SK-N-SH (cell line): ENCODE measurements at regions not wholly inside any gene's neighbourhood (a gene's known extent, or its start where the extent isn't known, plus 50 kb on each side); places are given as distances from the start of the nearest gene placed in this dataset.

Source experiments
- CTCF ChIA-PET: fragments of 300-600, 350-600 bp; formaldehyde crosslinking; extraction: SDS; loops from one replicate; lab custom pipeline; 2021; lab: Yijun Ruan, JAX
- POLR2A ChIA-PET: fragments of 350-600 bp; sonication (Branson Sonifier 250); formaldehyde crosslinking; extraction: SDS; loops from one replicate; lab custom pipeline; 2020; ENCODE audit warnings: antibody characterized with exemption, inconsistent platforms; lab: Yijun Ruan, JAX
- DNase-seq: peaks from one replicate; pipeline ENCODE4 v3.0.0; 2012
- H2AFZ ChIP-seq: fragments of 200-600 bp; sonication (generic); 2 replicates; pipeline ENCODE4 v1.8.1; 2016; ENCODE audit warnings: antibody characterized with exemption, mild to moderate bottlenecking, low read depth
- H3F3A ChIP-seq: fragments of 200-600 bp; sonication (generic); replicated peaks from 2 replicates; pipeline ENCODE3; 2016; ENCODE audit warnings: antibody characterized with exemption, mild to moderate bottlenecking; ENCODE audit not compliant: insufficient read depth
- H3K27ac ChIP-seq, 2 experiments: fragments of 200-500 bp in 1 of 2; fragments of 200-600 bp in 1 of 2; sonication (Bioruptor generic) in 1 of 2; sonication (generic), shearing (Covaris generic) in 1 of 2; 2 replicates each; pipeline versions ENCODE4 v1.5.1 to v1.6.1; 2014 to 2016; ENCODE audit warnings: low read depth in 2 of 2, inconsistent platforms in 1 of 2, low read length in 1 of 2, mild to moderate bottlenecking in 1 of 2, mixed read lengths in 1 of 2
- H3K27me3 ChIP-seq: fragments of 200-600 bp; sonication (generic), shearing (Covaris generic); 2 replicates; pipeline ENCODE4 v1.6.1; 2016; ENCODE audit warnings: mixed run types; ENCODE audit not compliant: insufficient read depth
- H3K36me3 ChIP-seq, 2 experiments: fragments of 200-500 bp in 1 of 2; fragments of 200-600 bp in 1 of 2; sonication (Bioruptor generic) in 1 of 2; sonication (generic) in 1 of 2; replicated peaks in 1 of 2; 2 replicates each; pipeline versions ENCODE3 to v1.5.1; 2014 to 2016; ENCODE audit warnings: low read length in 1 of 2, mild to moderate bottlenecking in 1 of 2; ENCODE audit not compliant: insufficient read depth in 2 of 2, control insufficient read depth in 1 of 2
- H3K4me1 ChIP-seq, 2 experiments: fragments of 200-500 bp in 1 of 2; fragments of 200-600 bp in 1 of 2; sonication (Bioruptor generic) in 1 of 2; sonication (generic), shearing (Covaris generic) in 1 of 2; 2 replicates each; pipeline versions ENCODE4 v1.5.1 to v1.6.1; 2014 to 2016; ENCODE audit warnings: low read depth in 1 of 2, low read length in 1 of 2, mixed run types in 1 of 2; ENCODE audit not compliant: insufficient read depth in 2 of 2, control insufficient read depth in 1 of 2
- H3K4me2 ChIP-seq: fragments of 200-600 bp; sonication (generic), shearing (Covaris generic); 2 replicates; pipeline ENCODE4 v1.6.1; 2017; ENCODE audit warnings: mixed run types
- H3K4me3 ChIP-seq, 2 experiments: fragments of 200-500 bp in 1 of 2; fragments of 200-600 bp in 1 of 2; sonication (Bioruptor generic) in 1 of 2; sonication (generic), shearing (Covaris generic) in 1 of 2; 2 replicates each; pipeline versions ENCODE4 v1.5.1 to v1.8.1; 2014 to 2016; ENCODE audit warnings: low read depth in 2 of 2, inconsistent platforms in 1 of 2, low read length in 1 of 2, mild to moderate bottlenecking in 1 of 2, mixed read lengths in 1 of 2, moderate library complexity in 1 of 2
- H3K79me2 ChIP-seq: fragments of 200-600 bp; sonication (generic); 2 replicates; pipeline ENCODE4 v1.8.1; 2017; ENCODE audit warnings: mild to moderate bottlenecking; ENCODE audit not compliant: insufficient read depth
- H3K9ac ChIP-seq: fragments of 200-600 bp; sonication (generic); 2 replicates; pipeline ENCODE4 v1.6.1; 2017; ENCODE audit warnings: mixed run types
- H3K9me2 ChIP-seq: fragments of 200-600 bp; sonication (generic); 2 replicates; pipeline ENCODE4 v1.6.1; 2017; ENCODE audit warnings: mixed run types
- H3K9me3 ChIP-seq: fragments of 200-600 bp; sonication (generic); 2 replicates; pipeline ENCODE4 v1.6.1; 2017; ENCODE audit warnings: mixed run types, mild to moderate bottlenecking, moderate library complexity
- H4K20me1 ChIP-seq: fragments of 200-600 bp; sonication (generic); 2 replicates; pipeline ENCODE4 v1.6.1; 2017; ENCODE audit warnings: mild to moderate bottlenecking, mixed run types; ENCODE audit not compliant: insufficient read depth
- ELF1 ChIP-seq: IDR thresholded peaks from 2 replicates; pipeline ENCODE4 v1.4.0; 2012
- EP300 ChIP-seq, 2 experiments: IDR thresholded peaks; 2 replicates each; pipeline versions ENCODE4 v1.4.0 to v1.6.1; 2012; ENCODE audit warnings: borderline replicate concordance in 1 of 2, low read depth in 1 of 2, low read length in 1 of 2
- EZH2phosphoT487 ChIP-seq: fragments of 200-600 bp; sonication (generic); IDR thresholded peaks from 2 replicates; pipeline ENCODE4 v1.6.1; 2017; ENCODE audit warnings: low read depth, mixed run types, mild to moderate bottlenecking, antibody characterized with exemption, moderate library complexity, borderline replicate concordance
- FOSL2 ChIP-seq: IDR thresholded peaks from 2 replicates; pipeline ENCODE4 v1.4.0; 2012; ENCODE audit warnings: low read depth, mild to moderate bottlenecking, moderate library complexity, borderline replicate concordance
- FOXJ3 ChIP-seq: sonication (generic); formaldehyde crosslinking; IDR thresholded peaks from 2 replicates; pipeline ENCODE4 v1.5.1; 2020; ENCODE audit warnings: mild to moderate bottlenecking, missing genetic modification reagents
- GABPA ChIP-seq: IDR thresholded peaks from 2 replicates; pipeline ENCODE4 v1.4.0; 2012; ENCODE audit warnings: low read depth, mild to moderate bottlenecking
- GATA2 ChIP-seq: sonication (generic); formaldehyde crosslinking; IDR thresholded peaks from 2 replicates; pipeline ENCODE4 v1.5.0; 2020; ENCODE audit warnings: mild to moderate bottlenecking, missing genetic modification reagents
- JUND ChIP-seq: IDR thresholded peaks from 2 replicates; pipeline ENCODE4 v1.4.0; 2012
- MXI1 ChIP-seq: IDR thresholded peaks from 2 replicates; pipeline ENCODE4 v1.6.1; 2012; ENCODE audit warnings: mild to moderate bottlenecking, low read depth, low read length, improper control_type of control experiment
- NFIC ChIP-seq: IDR thresholded peaks from 2 replicates; pipeline ENCODE4 v1.4.0; 2012; ENCODE audit warnings: borderline replicate concordance
- POLR2AphosphoS5 ChIP-seq: IDR thresholded peaks from 2 replicates; pipeline ENCODE4 v1.6.1; 2012; ENCODE audit warnings: low read depth, low read length
- RAD21 ChIP-seq: IDR thresholded peaks from 2 replicates; pipeline ENCODE4 v1.6.1; 2012; ENCODE audit warnings: mild to moderate bottlenecking, low read length
- RCOR1 ChIP-seq: fragments of 150-350 bp; IDR thresholded peaks from 2 replicates; pipeline ENCODE4 v1.6.1; 2017; ENCODE audit warnings: antibody characterized with exemption, low read length
- RXRA ChIP-seq: IDR thresholded peaks from 2 replicates; pipeline ENCODE4 v1.4.0; 2012; ENCODE audit warnings: low read depth, mild to moderate bottlenecking, borderline replicate concordance
- SMC3 ChIP-seq: IDR thresholded peaks from 2 replicates; pipeline ENCODE4 v1.6.1; 2012; ENCODE audit warnings: low read depth, low read length, improper control_type of control experiment
- TAF1 ChIP-seq: IDR thresholded peaks from 2 replicates; pipeline ENCODE4 v1.6.1; 2012; ENCODE audit warnings: low read depth, mild to moderate bottlenecking, low read length, moderate library complexity, borderline replicate concordance
- TEAD4 ChIP-seq: IDR thresholded peaks from 2 replicates; pipeline ENCODE4 v1.4.0; 2012; ENCODE audit warnings: mild to moderate bottlenecking, borderline replicate concordance; ENCODE audit not compliant: insufficient read depth
- WGBS: methylation state at CpG from one replicate; pipeline ENCODE4 v1.1.6; 2017; ENCODE audit warnings: low lambda C conversion rate; 5-methylcytosine and 5-hydroxymethylcytosine counted together
- TF ChIP-seq, protein P1 (sequence below): fragments of 150-350 bp; IDR thresholded peaks from 2 replicates; pipeline ENCODE4 v1.6.1; 2017; ENCODE audit warnings: antibody characterized with exemption, low read length, low read depth, borderline replicate concordance
- TF ChIP-seq, protein P2 (sequence below): IDR thresholded peaks from 2 replicates; pipeline ENCODE4 v1.4.0; 2012; ENCODE audit warnings: low read depth, borderline replicate concordance
- TF ChIP-seq, protein P3 (sequence below): fragments of 150-350 bp; IDR thresholded peaks from 2 replicates; pipeline ENCODE4 v1.6.1; 2016; ENCODE audit warnings: mild to moderate bottlenecking, low read depth, low read length

DNA sequence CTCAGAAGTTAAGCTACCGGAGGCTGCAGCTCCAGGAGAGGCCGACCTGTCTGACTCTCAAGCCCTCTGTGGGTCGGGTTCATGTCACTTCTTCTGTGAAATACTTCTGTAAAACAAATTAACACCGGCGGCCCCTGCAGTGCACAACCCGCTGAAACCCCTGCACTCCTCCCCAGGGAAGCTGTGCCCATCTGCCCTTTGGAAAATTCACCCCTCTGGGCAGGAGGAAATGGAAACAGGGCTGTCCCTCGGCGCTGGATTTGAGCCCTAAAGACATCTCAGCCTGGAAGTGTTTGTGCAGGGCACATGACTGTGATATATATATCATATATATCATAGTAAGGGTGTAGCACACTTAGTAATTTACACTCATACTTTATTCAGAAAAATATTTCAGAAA is 415.3 kb downstream of the IRS2 start:
- H3K4me2 ChIP-seq: no peak overlapping the region
- H4K20me1 ChIP-seq: no peaks in the 10 kb centered on the region
- TF ChIP-seq FOSL2 (no peak), SMC3 (no peak), NFIC (no peak), RAD21 (no peak), TEAD4 (no peak), JUND (no peak), GABPA (no peak), POLR2AphosphoS5 (no peak), GATA2 (CRISPR knock-in tag) (no peak), TAF1 (no peak)
- TF ChIP-seq, protein P1, sequence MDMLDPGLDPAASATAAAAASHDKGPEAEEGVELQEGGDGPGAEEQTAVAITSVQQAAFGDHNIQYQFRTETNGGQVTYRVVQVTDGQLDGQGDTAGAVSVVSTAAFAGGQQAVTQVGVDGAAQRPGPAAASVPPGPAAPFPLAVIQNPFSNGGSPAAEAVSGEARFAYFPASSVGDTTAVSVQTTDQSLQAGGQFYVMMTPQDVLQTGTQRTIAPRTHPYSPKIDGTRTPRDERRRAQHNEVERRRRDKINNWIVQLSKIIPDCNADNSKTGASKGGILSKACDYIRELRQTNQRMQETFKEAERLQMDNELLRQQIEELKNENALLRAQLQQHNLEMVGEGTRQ: no peak
- TF ChIP-seq, protein P2, sequence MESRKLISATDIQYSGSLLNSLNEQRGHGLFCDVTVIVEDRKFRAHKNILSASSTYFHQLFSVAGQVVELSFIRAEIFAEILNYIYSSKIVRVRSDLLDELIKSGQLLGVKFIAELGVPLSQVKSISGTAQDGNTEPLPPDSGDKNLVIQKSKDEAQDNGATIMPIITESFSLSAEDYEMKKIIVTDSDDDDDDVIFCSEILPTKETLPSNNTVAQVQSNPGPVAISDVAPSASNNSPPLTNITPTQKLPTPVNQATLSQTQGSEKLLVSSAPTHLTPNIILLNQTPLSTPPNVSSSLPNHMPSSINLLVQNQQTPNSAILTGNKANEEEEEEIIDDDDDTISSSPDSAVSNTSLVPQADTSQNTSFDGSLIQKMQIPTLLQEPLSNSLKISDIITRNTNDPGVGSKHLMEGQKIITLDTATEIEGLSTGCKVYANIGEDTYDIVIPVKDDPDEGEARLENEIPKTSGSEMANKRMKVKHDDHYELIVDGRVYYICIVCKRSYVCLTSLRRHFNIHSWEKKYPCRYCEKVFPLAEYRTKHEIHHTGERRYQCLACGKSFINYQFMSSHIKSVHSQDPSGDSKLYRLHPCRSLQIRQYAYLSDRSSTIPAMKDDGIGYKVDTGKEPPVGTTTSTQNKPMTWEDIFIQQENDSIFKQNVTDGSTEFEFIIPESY: no peak
- TF ChIP-seq, protein P3, sequence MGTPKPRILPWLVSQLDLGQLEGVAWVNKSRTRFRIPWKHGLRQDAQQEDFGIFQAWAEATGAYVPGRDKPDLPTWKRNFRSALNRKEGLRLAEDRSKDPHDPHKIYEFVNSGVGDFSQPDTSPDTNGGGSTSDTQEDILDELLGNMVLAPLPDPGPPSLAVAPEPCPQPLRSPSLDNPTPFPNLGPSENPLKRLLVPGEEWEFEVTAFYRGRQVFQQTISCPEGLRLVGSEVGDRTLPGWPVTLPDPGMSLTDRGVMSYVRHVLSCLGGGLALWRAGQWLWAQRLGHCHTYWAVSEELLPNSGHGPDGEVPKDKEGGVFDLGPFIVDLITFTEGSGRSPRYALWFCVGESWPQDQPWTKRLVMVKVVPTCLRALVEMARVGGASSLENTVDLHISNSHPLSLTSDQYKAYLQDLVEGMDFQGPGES: no peak
- no peaks in the 10 kb centered on the region for H3K27me3 ChIP-seq
- ChIA-PET POLR2A (no interaction called here), CTCF (no interaction called here)
- H3K4me3 ChIP-seq: no peak overlapping the region
- H3K27ac ChIP-seq: peak overlapping the region in 1 of 2 experiments; percentile 14; a peak in 2 of 4 replicates
- no peaks in the 10 kb centered on the region for H3K9me2 ChIP-seq
- H2AFZ ChIP-seq: no peak overlapping the region
- no peak overlapping the region for H3K9ac ChIP-seq
- 95% methylated on average over 8 of the region's 8 CpGs for whole genome bisulfite sequencing
- DNase-seq: peak; percentile 18
- H3K36me3 ChIP-seq: no peaks in the 10 kb centered on the region
- peaks cover 0 to 33% of the 10 kb centered on the region in 2 experiments; a peak in 2 of 4 replicates for H3K4me1 ChIP-seq
- H3F3A ChIP-seq: no peaks in the 10 kb centered on the region
- no peaks in the 10 kb centered on the region for H3K79me2 ChIP-seq
- no peaks in the 10 kb centered on the region for H3K9me3 ChIP-seq

DNA sequence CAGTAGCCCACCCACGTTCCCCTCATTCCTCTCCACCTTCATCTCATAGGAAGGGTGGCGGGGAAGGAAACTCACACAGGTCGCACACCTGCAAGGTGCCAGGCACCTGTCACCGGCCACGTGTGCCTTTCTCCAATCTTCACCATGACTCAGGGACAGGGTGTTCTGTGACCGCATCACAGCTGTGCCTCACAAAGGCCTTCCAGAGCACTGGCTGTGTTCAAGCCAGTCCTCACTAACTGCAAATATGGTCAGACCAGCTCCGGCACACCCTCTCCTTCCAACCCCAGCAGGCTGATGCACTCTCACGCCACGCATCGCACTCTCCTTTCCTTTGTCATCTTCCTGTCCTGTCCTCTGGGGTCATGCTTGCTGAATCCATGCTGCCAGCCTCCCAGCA is 415.9 kb downstream of the IRS2 start:
- H3K4me1 ChIP-seq: peaks cover 0 to 33% of the 10 kb centered on the region in 2 experiments; a peak in 2 of 4 replicates
- no peak overlapping the region for H3K9ac ChIP-seq
- no peaks in the 10 kb centered on the region for H3K79me2 ChIP-seq
- H3K27ac ChIP-seq: peak overlapping the region in 1 of 2 experiments; percentile 59; a peak in 2 of 4 replicates
- no peak overlapping the region for H2AFZ ChIP-seq
- no peaks in the 10 kb centered on the region for H3F3A ChIP-seq
- POLR2A ChIA-PET: no interaction called here
- no peaks in the 10 kb centered on the region for H4K20me1 ChIP-seq
- no peaks in the 10 kb centered on the region for H3K27me3 ChIP-seq
- H3K9me2 ChIP-seq: no peaks in the 10 kb centered on the region
- H3K4me2 ChIP-seq: no peak overlapping the region
- H3K36me3 ChIP-seq: no peaks in the 10 kb centered on the region
- no peak overlapping the region for H3K4me3 ChIP-seq
- no peaks in the 10 kb centered on the region for H3K9me3 ChIP-seq
- DNase-seq: no peak
- WGBS: 86% methylated on average over 9 of the region's 10 CpGs
- CTCF ChIA-PET: no interaction called here
- no peak for TF ChIP-seq EZH2phosphoT487
- TF ChIP-seq NFIC: no peak
- TF ChIP-seq POLR2AphosphoS5: no peak
- no peak for TF ChIP-seq TEAD4
- TF ChIP-seq TAF1: no peak
- TF ChIP-seq ELF1: no peak
- no peak for TF ChIP-seq RXRA
- TF ChIP-seq RAD21: no peak
- no peak for TF ChIP-seq RCOR1
- no peak for TF ChIP-seq EP300 (IDR thresholded peaks at IDR 0.05; ENCODE audit: borderline replicate concordance in 1 of 2, low read depth in 1 of 2, low read length in 1 of 2)
- TF ChIP-seq MXI1: no peak
- TF ChIP-seq FOXJ3 (CRISPR knock-in tag): no peak
